IMR-90 (cell line): ENCODE measurements at regions not wholly inside any gene's neighbourhood (a gene's known extent, or its start where the extent isn't known, plus 50 kb on each side); places are given as distances from the start of the nearest gene placed in this dataset.

Experiments used
- ATAC-seq: fragments of 200-7000 bp; cut with Tn5 transposase; 2 replicates; pipeline ENCODE4 v1.9.1; 2020; ENCODE audit warnings: low read depth, mild to moderate bottlenecking, moderate library complexity
- BruUV-seq: library from RNA; stranded (reverse); fragments of 400-500 nt; replicated peaks from 2 replicates; lab custom pipeline; 2021; lab: Mats Ljungman, UMichigan
- CTCF ChIA-PET: fragments of 300-600 bp; formaldehyde crosslinking; extraction: SDS; loops from one replicate; lab custom pipeline; 2021; ENCODE audit warnings: antibody characterized with exemption; lab: Yijun Ruan, JAX
- POLR2A ChIA-PET: fragments of 300-600 bp; sonication (Branson Sonifier 250); formaldehyde crosslinking; loops from one replicate; lab custom pipeline; 2022; ENCODE audit warnings: antibody characterized with exemption; ENCODE audit not compliant: unreplicated experiment; lab: Charles Lee
- DNase-seq: peaks from one replicate; pipeline ENCODE4 v3.0.0; 2013
- H2AFZ ChIP-seq: replicated peaks from 2 replicates; pipeline ENCODE3; 2013; ENCODE audit warnings: low read length, mild to moderate bottlenecking; ENCODE audit not compliant: poor library complexity
- H2AK5ac ChIP-seq: 2 replicates; pipeline ENCODE4 v1.6.1; 2013; ENCODE audit warnings: low read depth, low read length, inconsistent platforms
- H2AK9ac ChIP-seq: replicated peaks from 2 replicates; pipeline ENCODE3; 2013; ENCODE audit warnings: mild to moderate bottlenecking, low read depth, low read length, moderate library complexity; ENCODE audit not compliant: poor library complexity
- H2BK120ac ChIP-seq: 2 replicates; pipeline ENCODE4 v1.6.1; 2013; ENCODE audit warnings: low read depth, low read length, inconsistent platforms
- H2BK15ac ChIP-seq: 3 replicates; pipeline ENCODE4 v1.6.1; 2013; ENCODE audit warnings: low read depth, low read length, inconsistent platforms
- H2BK20ac ChIP-seq: 2 replicates; pipeline ENCODE4 v1.6.1; 2013; ENCODE audit warnings: low read depth, mild to moderate bottlenecking, inconsistent platforms, low read length, moderate library complexity
- H2BK5ac ChIP-seq: 2 replicates; pipeline ENCODE4 v1.6.1; 2013; ENCODE audit warnings: mild to moderate bottlenecking, low read depth, low read length, inconsistent platforms; ENCODE audit not compliant: poor library complexity, severe bottlenecking
- H3K14ac ChIP-seq: replicated peaks from 2 replicates; pipeline ENCODE4 v1.6.1; 2013; ENCODE audit warnings: low read depth, low read length, inconsistent platforms
- H3K18ac ChIP-seq: 2 replicates; pipeline ENCODE4 v1.6.1; 2013; ENCODE audit warnings: low read depth, low read length, control low read depth
- H3K23ac ChIP-seq: 2 replicates; pipeline ENCODE4 v1.6.1; 2013; ENCODE audit warnings: low read depth, low read length, inconsistent platforms
- H3K27ac ChIP-seq: 2 replicates; pipeline ENCODE4 v1.5.1; 2013; ENCODE audit warnings: mild to moderate bottlenecking, control low read depth, low read length; ENCODE audit not compliant: insufficient read depth
- H3K27me3 ChIP-seq: 2 replicates; pipeline ENCODE4 v1.6.1; 2013; ENCODE audit warnings: low read length; ENCODE audit not compliant: control insufficient read depth, insufficient read depth
- H3K36me3 ChIP-seq: 2 replicates; pipeline ENCODE4 v1.6.1; 2013; ENCODE audit warnings: low read length, mixed read lengths; ENCODE audit not compliant: control insufficient read depth, insufficient read depth
- H3K4ac ChIP-seq: 2 replicates; pipeline ENCODE4 v1.6.1; 2013; ENCODE audit warnings: low read depth, low read length, inconsistent platforms
- H3K4me1 ChIP-seq: 2 replicates; pipeline ENCODE4 v1.6.1; 2013; ENCODE audit warnings: low read length, mixed read lengths; ENCODE audit not compliant: control insufficient read depth, insufficient read depth
- H3K4me2 ChIP-seq: 2 replicates; pipeline ENCODE4 v1.6.1; 2013; ENCODE audit warnings: low read depth, mild to moderate bottlenecking, control low read depth, low read length, moderate library complexity
- H3K4me3 ChIP-seq: 2 replicates; pipeline ENCODE4 v1.5.1; 2013; ENCODE audit warnings: low read depth, mild to moderate bottlenecking, control low read depth, low read length, moderate library complexity; ENCODE audit not compliant: insufficient read depth
- H3K56ac ChIP-seq: 2 replicates; pipeline ENCODE4 v1.6.1; 2013; ENCODE audit warnings: low read length, inconsistent platforms; ENCODE audit not compliant: insufficient read depth; ENCODE audit errors: extremely low read depth
- H3K79me1 ChIP-seq, 2 experiments: 2 replicates each; pipeline ENCODE4 v1.6.1; 2013; ENCODE audit warnings: low read length in 2 of 2, inconsistent platforms in 1 of 2, low read depth in 1 of 2
- H3K9ac ChIP-seq: 2 replicates; pipeline ENCODE4 v1.6.1; 2013; ENCODE audit warnings: low read depth, low read length, control low read depth
- H3K9me1 ChIP-seq: 2 replicates; pipeline ENCODE4 v1.6.1; 2013; ENCODE audit warnings: low read length, inconsistent platforms; ENCODE audit not compliant: insufficient read depth
- H3K9me3 ChIP-seq: 2 replicates; pipeline ENCODE4 v1.6.1; 2013; ENCODE audit warnings: low read length; ENCODE audit not compliant: control insufficient read depth, insufficient read depth
- H4K20me1 ChIP-seq: 2 replicates; pipeline ENCODE4 v1.6.1; 2013; ENCODE audit warnings: low read length, inconsistent platforms; ENCODE audit not compliant: insufficient read depth
- H4K5ac ChIP-seq: 2 replicates; pipeline ENCODE4 v1.6.1; 2013; ENCODE audit warnings: mild to moderate bottlenecking, low read depth, low read length, control low read depth
- H4K8ac ChIP-seq, 2 experiments: 2 replicates each; pipeline ENCODE4 v1.6.1; 2013; ENCODE audit warnings: low read depth in 2 of 2, low read length in 2 of 2, control low read depth in 1 of 2, inconsistent platforms in 1 of 2
- H4K91ac ChIP-seq: 2 replicates; pipeline ENCODE4 v1.6.1; 2013; ENCODE audit warnings: low read depth, low read length, inconsistent platforms; ENCODE audit not compliant: insufficient read depth
- CEBPB ChIP-seq: IDR thresholded peaks from 2 replicates; pipeline ENCODE4 v1.6.1; 2012; ENCODE audit warnings: low read depth, low read length, improper control_type of control experiment
- CTCF ChIP-seq: conservative IDR thresholded peaks from 2 replicates; pipeline ENCODE4 v1.5.1; 2012; ENCODE audit warnings: mild to moderate bottlenecking, low read depth, low read length, improper control_type of control experiment
- ELK1 ChIP-seq: fragments of 150-350 bp; IDR thresholded peaks from 2 replicates; pipeline ENCODE4 v1.6.1; 2016; ENCODE audit warnings: low read depth, mild to moderate bottlenecking, low read length, moderate library complexity, borderline replicate concordance
- FOS ChIP-seq: fragments of 150-350 bp; IDR thresholded peaks from 2 replicates; pipeline ENCODE4 v1.6.1; 2016; ENCODE audit warnings: low read depth, low read length
- MAZ ChIP-seq: IDR thresholded peaks from 2 replicates; pipeline ENCODE4 v1.6.1; 2012; ENCODE audit warnings: low read depth, mild to moderate bottlenecking, low read length, improper control_type of control experiment, moderate library complexity, borderline replicate concordance
- MXI1 ChIP-seq: IDR thresholded peaks from 2 replicates; pipeline ENCODE4 v1.6.1; 2012; ENCODE audit warnings: low read depth, mild to moderate bottlenecking, low read length, moderate library complexity, borderline replicate concordance
- NFE2L2 ChIP-seq: fragments of 150-350 bp; IDR thresholded peaks from 2 replicates; pipeline ENCODE4 v1.6.1; 2016; ENCODE audit warnings: low read depth, mild to moderate bottlenecking, low read length
- POLR2A ChIP-seq: IDR thresholded peaks from 2 replicates; pipeline ENCODE4 v1.6.1; 2012; ENCODE audit warnings: mild to moderate bottlenecking, low read depth, low read length
- RFX5 ChIP-seq: IDR thresholded peaks from 2 replicates; pipeline ENCODE4 v1.8.0; 2012; ENCODE audit warnings: low read depth, mild to moderate bottlenecking, low read length, moderate library complexity
- SMC3 ChIP-seq: fragments of 150-350 bp; IDR thresholded peaks from 2 replicates; pipeline ENCODE4 v1.6.1; 2016; ENCODE audit warnings: low read depth, mild to moderate bottlenecking, antibody characterized with exemption, low read length, moderate library complexity
- USF2 ChIP-seq: fragments of 150-350 bp; IDR thresholded peaks from 2 replicates; pipeline ENCODE4 v1.6.1; 2017; ENCODE audit warnings: mild to moderate bottlenecking, antibody characterized with exemption, low read length, low read depth
- WGBS, 2 experiments: methylation state at CpG; one replicate each; pipeline versions ENCODE4 v1.1.5 to v1.1.7; 2013; ENCODE audit warnings: missing lambda C conversion rate in 2 of 2; ENCODE audit not compliant: insufficient read length in 1 of 2; ENCODE audit errors: extremely low coverage in 2 of 2; 5-methylcytosine and 5-hydroxymethylcytosine counted together
- dilution Hi-C: fragments of 300-500 bp; cut with HindIII; formaldehyde crosslinking; loops from one replicate; pipeline ENCODE4 v1.14.3; 2018; ENCODE audit warnings: low sequenced_read_pairs; ENCODE audit not compliant: unreplicated experiment
- in situ Hi-C: fragments of 300-500 bp; cut with MboI; formaldehyde crosslinking; loops from 3 replicates; pipeline ENCODE4 v1.14.3; 2019; ENCODE audit warnings: low sequenced_read_pairs, inconsistent platforms, mixed read lengths
- intact Hi-C: fragments of 100-400 bp; cut with micrococcal nuclease; formaldehyde crosslinking; loops from 2 replicates; pipeline ENCODE4 v1.10.0; 2022

GRCh38 chr12:115824936-115825602 is 452.4 kb downstream of the MED13L start:
- Histone ChIP-seq H2AFZ (no peak overlapping the region), H3K4me1 (no peaks in the 10 kb centered on the region), H2BK120ac (no peak overlapping the region), H4K91ac (no peak overlapping the region), H3K14ac (no peak overlapping the region), H3K9me3 (no peaks in the 10 kb centered on the region), H3K4ac (no peak overlapping the region), H3K23ac (no peak overlapping the region), H4K5ac (no peak overlapping the region), H2AK5ac (no peak overlapping the region), H3K36me3 (no peaks in the 10 kb centered on the region), H3K56ac (no peak overlapping the region), H2BK15ac (no peak overlapping the region), H3K18ac (no peak overlapping the region), H2AK9ac (no peak overlapping the region), H3K4me2 (no peak overlapping the region), H3K79me1 (no peaks in the 10 kb centered on the region), H4K8ac (no peak overlapping the region), H3K27ac (no peak overlapping the region), H4K20me1 (no peaks in the 10 kb centered on the region), H3K9me1 (no peaks in the 10 kb centered on the region), H3K27me3 (no peaks in the 10 kb centered on the region), H3K9ac (no peak overlapping the region), H2BK5ac (no peak overlapping the region), H2BK20ac (no peak overlapping the region), H3K4me3 (no peak overlapping the region)
- no CpG with 5 or more reads among the region's 4 CpGs for WGBS, 2 experiments
- no TSS peak for BruUV-seq
- intact Hi-C loops (no loop called here), in situ Hi-C loops (no loop called here), dilution Hi-C loops (no loop called here)
- CTCF ChIA-PET: no interaction called here
- DNase-seq: no peak
- TF ChIP-seq FOS: no peak
- no peak for TF ChIP-seq MXI1
- no peak for TF ChIP-seq USF2
- no peak for TF ChIP-seq ELK1
- no peak for TF ChIP-seq SMC3
- TF ChIP-seq CEBPB: no peak
- no peak for TF ChIP-seq NFE2L2
- no peak for TF ChIP-seq RFX5
- TF ChIP-seq MAZ: no peak
- no peak for TF ChIP-seq CTCF
- no peak for TF ChIP-seq POLR2A
- ATAC-seq: no peak
- POLR2A ChIA-PET: no interaction called here
